GM12864 (cell line): ENCODE measurements at regions not wholly inside any gene's neighbourhood (a gene's known extent, or its start where the extent isn't known, plus 50 kb on each side); places are given as distances from the start of the nearest gene placed in this dataset.

Experiments used
- DNase-seq: peaks from one replicate; pipeline ENCODE4 v3.0.0-alpha.2; 2011; ENCODE audit warnings: low read depth
- H3K4me3 ChIP-seq: 2 replicates; pipeline ENCODE4 v1.5.1; 2011; ENCODE audit warnings: mild to moderate bottlenecking, low read depth, low read length, control low read depth
- TF ChIP-seq, protein P1 (sequence below): IDR thresholded peaks from 2 replicates; pipeline ENCODE4 v1.5.1; 2011; ENCODE audit warnings: low read depth, mild to moderate bottlenecking, moderate library complexity, low read length, control low read depth, inconsistent platforms; ENCODE audit errors: missing control alignments

DNA sequence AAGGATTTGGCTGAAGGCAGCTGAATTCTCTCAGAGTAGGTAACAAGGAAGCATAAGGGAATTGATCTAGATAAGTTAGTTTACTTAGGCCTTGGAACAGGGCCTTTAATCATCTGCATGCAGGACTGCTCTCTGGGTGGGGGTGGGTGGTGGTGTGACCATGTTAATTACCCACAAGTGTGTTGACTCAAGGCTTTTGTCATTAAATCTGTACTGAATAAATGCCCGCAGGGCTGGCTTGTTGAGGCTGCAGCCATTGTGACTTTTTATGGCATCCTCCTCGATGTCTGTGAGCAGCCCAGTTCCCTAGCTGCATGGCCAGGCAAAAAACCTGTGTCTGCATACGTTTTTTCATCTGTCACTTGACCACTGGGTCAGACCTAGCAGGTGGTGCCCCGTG, 63.5 kb upstream of the ASCC3 start:
- TF ChIP-seq, protein P1, sequence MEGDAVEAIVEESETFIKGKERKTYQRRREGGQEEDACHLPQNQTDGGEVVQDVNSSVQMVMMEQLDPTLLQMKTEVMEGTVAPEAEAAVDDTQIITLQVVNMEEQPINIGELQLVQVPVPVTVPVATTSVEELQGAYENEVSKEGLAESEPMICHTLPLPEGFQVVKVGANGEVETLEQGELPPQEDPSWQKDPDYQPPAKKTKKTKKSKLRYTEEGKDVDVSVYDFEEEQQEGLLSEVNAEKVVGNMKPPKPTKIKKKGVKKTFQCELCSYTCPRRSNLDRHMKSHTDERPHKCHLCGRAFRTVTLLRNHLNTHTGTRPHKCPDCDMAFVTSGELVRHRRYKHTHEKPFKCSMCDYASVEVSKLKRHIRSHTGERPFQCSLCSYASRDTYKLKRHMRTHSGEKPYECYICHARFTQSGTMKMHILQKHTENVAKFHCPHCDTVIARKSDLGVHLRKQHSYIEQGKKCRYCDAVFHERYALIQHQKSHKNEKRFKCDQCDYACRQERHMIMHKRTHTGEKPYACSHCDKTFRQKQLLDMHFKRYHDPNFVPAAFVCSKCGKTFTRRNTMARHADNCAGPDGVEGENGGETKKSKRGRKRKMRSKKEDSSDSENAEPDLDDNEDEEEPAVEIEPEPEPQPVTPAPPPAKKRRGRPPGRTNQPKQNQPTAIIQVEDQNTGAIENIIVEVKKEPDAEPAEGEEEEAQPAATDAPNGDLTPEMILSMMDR = no peak
- DNase-seq = no peak
- no peak overlapping the region for H3K4me3 ChIP-seq

DNA sequence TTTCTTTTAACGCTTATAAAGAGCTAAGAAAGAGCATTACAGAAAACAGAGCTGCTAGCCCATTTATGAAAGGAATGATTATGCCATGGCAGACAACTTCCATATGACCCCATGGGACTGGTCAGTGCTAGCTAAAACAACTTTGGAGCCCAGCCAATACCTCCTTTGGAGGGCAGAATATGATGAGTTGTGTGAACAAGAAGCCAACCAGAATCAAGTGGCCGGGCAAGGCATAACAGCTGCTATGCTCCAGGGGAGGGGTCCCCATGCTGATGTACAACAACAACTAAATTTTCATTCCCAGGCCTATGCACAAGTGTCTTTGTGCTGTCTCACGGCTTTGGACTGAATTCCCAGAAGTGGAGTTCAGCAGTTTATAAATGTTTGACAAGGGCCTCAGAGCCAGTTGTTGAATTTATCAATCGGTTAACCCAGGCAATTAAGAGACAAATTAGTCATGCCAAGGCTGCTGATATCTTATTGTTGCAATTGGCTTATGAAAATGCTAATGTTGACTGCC, 65.0 kb upstream of the ASCC3 start:
- TF ChIP-seq, protein P1 = no peak
- no peak for DNase-seq
- no peak overlapping the region for H3K4me3 ChIP-seq

DNA sequence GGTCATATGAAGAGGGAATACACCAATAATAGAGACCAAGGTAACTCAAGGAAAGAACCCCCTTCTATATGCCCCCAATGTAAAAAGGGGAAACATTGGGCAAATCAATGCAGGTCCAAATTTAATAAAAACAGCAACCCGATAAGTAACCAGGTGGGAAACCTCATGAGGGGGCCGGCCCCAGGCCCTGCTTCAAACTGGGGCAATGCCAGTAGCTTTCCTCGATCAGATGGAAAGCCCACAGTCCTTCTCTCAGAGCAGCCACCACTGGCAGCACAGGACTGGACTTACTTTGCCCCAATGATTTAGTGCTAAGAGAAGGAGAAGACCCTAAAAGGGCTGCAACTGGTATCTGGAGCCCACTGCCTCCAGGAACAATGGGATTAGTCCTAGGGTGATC, 65.6 kb upstream of the ASCC3 start:
- TF ChIP-seq, protein P1 = no peak
- no peak for DNase-seq
- no peak overlapping the region for H3K4me3 ChIP-seq

DNA sequence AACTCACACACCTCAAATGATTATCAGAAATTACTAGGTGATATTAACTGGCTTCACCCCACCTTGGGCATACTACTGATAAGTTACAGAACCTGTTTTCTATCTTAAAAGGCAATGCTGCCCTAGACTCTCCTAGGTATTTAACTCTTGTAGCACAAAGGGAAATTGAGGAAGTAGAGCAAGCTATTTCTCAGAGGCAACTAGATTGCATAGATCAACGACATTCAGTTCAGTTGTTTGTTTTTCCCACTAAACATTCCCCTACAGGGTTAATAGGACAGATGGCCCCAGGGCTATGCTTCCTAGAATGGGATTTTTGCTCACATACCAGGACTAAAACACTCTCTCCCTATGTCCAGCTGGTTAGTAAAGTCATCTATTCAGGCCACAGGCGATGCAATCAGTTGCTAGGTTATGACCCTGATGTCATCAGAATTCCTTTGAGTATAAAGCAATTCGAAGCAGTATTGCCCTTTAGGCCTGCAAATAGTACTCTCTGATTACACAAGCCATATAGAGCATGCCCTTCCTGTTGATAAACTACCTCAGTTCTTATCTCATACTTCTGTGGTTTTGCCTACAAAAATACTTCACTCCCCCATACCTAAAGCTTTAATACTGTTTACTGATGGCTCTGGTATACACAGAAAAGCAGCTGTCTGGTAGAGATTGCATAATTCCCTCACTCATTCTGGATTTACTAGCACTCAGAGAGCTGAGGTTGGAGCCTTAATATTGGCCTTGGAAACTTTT, 67.4 kb upstream of the ASCC3 start:
- no peak for DNase-seq
- TF ChIP-seq, protein P1 = no peak
- H3K4me3 ChIP-seq = no peak overlapping the region

DNA sequence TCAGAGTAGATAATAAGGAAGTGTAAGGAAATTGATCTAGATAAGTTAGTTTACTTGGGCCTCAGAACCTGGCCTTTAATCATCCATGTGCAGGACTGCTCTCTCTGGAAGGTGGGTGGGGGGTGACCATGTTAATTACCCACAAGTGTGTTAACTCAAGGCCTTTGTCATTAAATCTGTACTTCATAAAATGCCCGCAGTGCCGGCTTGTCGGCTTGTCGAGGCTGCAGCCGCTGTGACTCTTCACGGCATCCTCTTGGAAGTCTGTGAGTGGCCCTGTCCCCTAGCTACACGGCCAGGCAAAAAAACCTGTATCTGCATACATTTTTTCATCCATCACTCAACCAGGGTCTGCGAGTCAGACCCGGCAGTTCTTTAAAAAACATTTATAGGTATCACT, 70.9 kb upstream of the ASCC3 start:
- TF ChIP-seq, protein P1 = no peak
- DNase-seq = no peak
- no peak overlapping the region for H3K4me3 ChIP-seq

DNA sequence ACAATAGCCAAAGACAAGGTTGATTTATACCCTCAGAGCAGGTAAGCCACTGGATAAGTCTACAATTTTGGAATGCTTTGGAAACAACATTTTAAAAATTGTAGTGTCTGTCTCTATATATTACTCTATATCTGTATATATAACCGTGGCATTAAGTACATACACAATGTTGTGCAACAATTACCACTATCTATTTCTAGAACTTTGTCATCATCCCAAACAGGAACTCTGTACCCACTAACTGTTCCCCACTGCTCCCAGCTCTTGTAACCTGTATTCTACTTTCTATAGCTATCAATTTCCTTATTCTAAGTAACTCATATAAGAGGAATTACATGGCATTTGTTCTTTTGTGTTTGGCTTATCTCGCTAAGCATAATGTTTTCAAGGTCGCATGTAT, 78.2 kb upstream of the ASCC3 start:
- no peak overlapping the region for H3K4me3 ChIP-seq
- TF ChIP-seq, protein P1 = no peak
- no peak for DNase-seq

DNA sequence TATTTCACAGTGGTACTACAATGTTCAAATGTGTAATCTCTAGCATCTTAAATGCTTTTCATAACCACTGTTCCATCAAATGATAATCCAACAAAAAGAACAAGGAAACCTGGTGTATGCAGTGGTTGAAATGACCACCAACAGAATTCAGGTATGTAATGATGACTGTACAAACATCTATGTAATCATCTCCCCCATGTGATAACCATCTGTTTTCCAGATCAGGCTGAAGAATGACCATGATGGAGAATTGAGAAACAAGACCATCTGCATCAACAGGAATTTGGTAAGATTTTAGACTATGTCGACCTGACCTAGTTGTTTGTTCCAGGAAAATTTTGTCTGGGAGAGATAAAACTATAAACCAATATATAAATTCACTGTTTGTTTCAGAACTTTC, 81.3 kb upstream of the ASCC3 start:
- no peak for DNase-seq
- H3K4me3 ChIP-seq = no peak overlapping the region
- TF ChIP-seq, protein P1 = no peak
